GM12878 (cell line): ENCODE measurements at regions not wholly inside any gene's neighbourhood (a gene's known extent, or its start where the extent isn't known, plus 50 kb on each side); places are given as distances from the start of the nearest gene placed in this dataset.

ENCODE experiments used
- ATAC-seq: fragments of 200-7000 bp; cut with Tn5 transposase; 3 replicates; pipeline ENCODE4 v1.9.1; 2020; ENCODE audit warnings: mild to moderate bottlenecking, moderate library complexity
- BruUV-seq: library from RNA; stranded (reverse); fragments of 400-500 nt; replicated peaks from 2 replicates; lab custom pipeline; 2021; lab: Mats Ljungman, UMichigan
- CTCF ChIA-PET: fragments of 300-600 bp; sonication (Branson Sonifier 250); formaldehyde crosslinking; extraction: SDS; loops from one replicate; lab custom pipeline; 2021; ENCODE audit warnings: inconsistent platforms; lab: Yijun Ruan, JAX
- POLR2A ChIA-PET: fragments of 350-600 bp; formaldehyde crosslinking; extraction: SDS; loops from one replicate; lab custom pipeline; 2021; ENCODE audit warnings: inconsistent platforms; lab: Charles Lee
- RAD21 ChIA-PET: fragments of 300-600 bp; sonication (Branson Sonifier 250); formaldehyde crosslinking; loops from one replicate; lab custom pipeline; 2023; ENCODE audit warnings: antibody characterized with exemption; ENCODE audit not compliant: unreplicated experiment; lab: Charles Lee
- SMC1A ChIA-PET: fragments of 300-600 bp; sonication (Branson Sonifier 250); formaldehyde crosslinking; loops from one replicate; lab custom pipeline; 2023; ENCODE audit not compliant: unreplicated experiment, uncharacterized antibody; lab: Charles Lee
- DNase-seq: peaks from one replicate; pipeline ENCODE4 v3.0.0-alpha.2; 2011; ENCODE audit warnings: low read depth, low spot score
- FAIRE-seq: peaks from 3 replicates; lab custom pipeline; 2011; peaks lifted over from hg19 to GRCh38; lab: Jason Lieb, UNC
- H2AFZ ChIP-seq: 2 replicates; pipeline ENCODE4 v1.6.0; 2011; ENCODE audit warnings: low read depth, low read length, control low read depth; ENCODE audit not compliant: control insufficient read depth
- H3K27ac ChIP-seq: 2 replicates; pipeline ENCODE4 v1.5.1; 2011; ENCODE audit warnings: control low read depth; ENCODE audit not compliant: control insufficient read depth, insufficient read depth
- H3K27me3 ChIP-seq, 2 experiments: replicated peaks in 1 of 2; 2 replicates each; pipeline versions ENCODE4 v1.6.0 to v1.6.1; 2011; ENCODE audit warnings: low read length in 1 of 2; ENCODE audit not compliant: control insufficient read depth in 2 of 2, insufficient read depth in 2 of 2
- H3K36me3 ChIP-seq, 2 experiments: 2 replicates each; pipeline ENCODE4 v1.5.1; 2011; ENCODE audit warnings: low read length in 1 of 2; ENCODE audit not compliant: control insufficient read depth in 2 of 2, insufficient read depth in 2 of 2
- H3K4me1 ChIP-seq: 2 replicates; pipeline ENCODE4 v1.6.1; 2011; ENCODE audit warnings: mild to moderate bottlenecking, low read length, moderate library complexity, mixed read lengths; ENCODE audit not compliant: control insufficient read depth, insufficient read depth
- H3K4me2 ChIP-seq: 2 replicates; pipeline ENCODE4 v1.6.0; 2011; ENCODE audit warnings: control low read depth; ENCODE audit not compliant: control insufficient read depth, insufficient read depth
- H3K4me3 ChIP-seq: fragments of 200-600 bp; sonication (generic); 2 replicates; pipeline ENCODE4 v1.5.1; 2016
- H3K79me2 ChIP-seq: 2 replicates; pipeline ENCODE4 v1.6.0; 2011; ENCODE audit warnings: low read length; ENCODE audit not compliant: control insufficient read depth, insufficient read depth
- H3K9ac ChIP-seq: 2 replicates; pipeline ENCODE4 v1.8.0; 2011; ENCODE audit warnings: low read length, control low read depth, mixed read lengths; ENCODE audit not compliant: control insufficient read depth, insufficient read depth
- H3K9me3 ChIP-seq: replicated peaks from 3 replicates; pipeline ENCODE4 v1.5.1; 2011; ENCODE audit warnings: mild to moderate bottlenecking, low read length; ENCODE audit not compliant: control insufficient read depth, insufficient read depth
- H4K20me1 ChIP-seq: 2 replicates; pipeline ENCODE4 v1.6.0; 2011; ENCODE audit not compliant: control insufficient read depth, insufficient read depth
- ATF2 ChIP-seq: IDR thresholded peaks from 2 replicates; pipeline ENCODE4 v1.6.1; 2012; ENCODE audit warnings: low read length, inconsistent platforms
- HDAC2 ChIP-seq: fragments of 200-600 bp; sonication (generic); IDR thresholded peaks from 2 replicates; pipeline ENCODE4 v1.6.1; 2017
- IKZF1 ChIP-seq: fragments of 450-650 bp; conservative IDR thresholded peaks from 2 replicates; pipeline ENCODE4 v1.6.1; 2017; ENCODE audit warnings: antibody characterized with exemption, mild to moderate bottlenecking
- NBN ChIP-seq: fragments of 450-650 bp; IDR thresholded peaks from 2 replicates; pipeline ENCODE4 v1.6.1; 2016
- NRF1 ChIP-seq: conservative IDR thresholded peaks from 2 replicates; pipeline ENCODE4 v1.6.1; 2011; ENCODE audit warnings: mild to moderate bottlenecking, low read depth, low read length, improper control_type of control experiment
- PBX3 ChIP-seq: IDR thresholded peaks from 2 replicates; pipeline ENCODE4 v1.6.1; 2011; ENCODE audit warnings: mild to moderate bottlenecking, low read depth, low read length, moderate library complexity; ENCODE audit not compliant: insufficient replicate concordance
- SIN3A ChIP-seq: IDR thresholded peaks from 2 replicates; pipeline ENCODE4 v1.6.1; 2012; ENCODE audit warnings: low read depth, low read length, improper control_type of control experiment
- SUPT20H ChIP-seq: IDR thresholded peaks from 2 replicates; pipeline ENCODE4 v1.6.1; 2011; ENCODE audit warnings: low read depth, mild to moderate bottlenecking, low read length, moderate library complexity, borderline replicate concordance; ENCODE audit not compliant: control insufficient read depth
- YY1 ChIP-seq: IDR thresholded peaks from 2 replicates; pipeline ENCODE4 v1.6.1; 2011; ENCODE audit warnings: low read depth, mild to moderate bottlenecking, low read length
- WGBS: methylation state at CpG from one replicate; pipeline ENCODE4 v1.1.6; 2016; ENCODE audit warnings: low lambda C conversion rate; ENCODE audit not compliant: insufficient replicate concordance, insufficient coverage; ENCODE audit errors: missing lambda C conversion rate; 5-methylcytosine and 5-hydroxymethylcytosine counted together
- in situ Hi-C: fragments of 300-500 bp; cut with MboI; formaldehyde crosslinking; loops from 9 replicates; pipeline ENCODE4 v1.14.3; 2018; ENCODE audit warnings: mixed read lengths
- intact Hi-C: fragments of 100-400 bp; cut with micrococcal nuclease; formaldehyde crosslinking; loops from one replicate; pipeline ENCODE4 v1.14.2; 2022; ENCODE audit not compliant: unreplicated experiment
- TF ChIP-seq, protein P1 (sequence below): fragments of 450-650 bp; formaldehyde crosslinking; IDR thresholded peaks from 2 replicates; pipeline ENCODE4 v1.5.0; 2022; ENCODE audit warnings: mild to moderate bottlenecking, missing genetic modification characterization
- TF ChIP-seq, protein P2 (sequence below): IDR thresholded peaks from 2 replicates; pipeline ENCODE4 v1.6.1; 2012; ENCODE audit warnings: low read depth, low read length, improper control_type of control experiment

GRCh38 chr2:10243926-10244270, 58.8 kb upstream of the HPCAL1 start:
- SMC1A ChIA-PET, result no interaction called here
- POLR2A ChIA-PET, result no interaction called here
- H3K4me1 ChIP-seq, result no peaks in the 10 kb centered on the region
- in situ Hi-C loops (no loop called here), intact Hi-C loops (no loop called here)
- H3K79me2 ChIP-seq, result no peaks in the 10 kb centered on the region
- H2AFZ ChIP-seq, result no peak overlapping the region
- FAIRE-seq (no peak), ATAC-seq (no peak), DNase-seq (no peak)
- H4K20me1 ChIP-seq, result no peaks in the 10 kb centered on the region
- CTCF ChIA-PET, result interaction anchor here (0.6 kb wide), 2 partner anchors 9 to 62 kb away, joined by 3 read pairs; no protein-coding TSS in a partner anchor
- BruUV-seq, result no TSS peak
- H3K27me3 ChIP-seq, result no peaks in the 10 kb centered on the region
- TF ChIP-seq IKZF1 (no peak), HDAC2 (no peak), NRF1 (no peak), PBX3 (no peak), NBN (no peak), YY1 (no peak), SIN3A (no peak), SUPT20H (no peak), ATF2 (no peak)
- TF ChIP-seq, protein P1, sequence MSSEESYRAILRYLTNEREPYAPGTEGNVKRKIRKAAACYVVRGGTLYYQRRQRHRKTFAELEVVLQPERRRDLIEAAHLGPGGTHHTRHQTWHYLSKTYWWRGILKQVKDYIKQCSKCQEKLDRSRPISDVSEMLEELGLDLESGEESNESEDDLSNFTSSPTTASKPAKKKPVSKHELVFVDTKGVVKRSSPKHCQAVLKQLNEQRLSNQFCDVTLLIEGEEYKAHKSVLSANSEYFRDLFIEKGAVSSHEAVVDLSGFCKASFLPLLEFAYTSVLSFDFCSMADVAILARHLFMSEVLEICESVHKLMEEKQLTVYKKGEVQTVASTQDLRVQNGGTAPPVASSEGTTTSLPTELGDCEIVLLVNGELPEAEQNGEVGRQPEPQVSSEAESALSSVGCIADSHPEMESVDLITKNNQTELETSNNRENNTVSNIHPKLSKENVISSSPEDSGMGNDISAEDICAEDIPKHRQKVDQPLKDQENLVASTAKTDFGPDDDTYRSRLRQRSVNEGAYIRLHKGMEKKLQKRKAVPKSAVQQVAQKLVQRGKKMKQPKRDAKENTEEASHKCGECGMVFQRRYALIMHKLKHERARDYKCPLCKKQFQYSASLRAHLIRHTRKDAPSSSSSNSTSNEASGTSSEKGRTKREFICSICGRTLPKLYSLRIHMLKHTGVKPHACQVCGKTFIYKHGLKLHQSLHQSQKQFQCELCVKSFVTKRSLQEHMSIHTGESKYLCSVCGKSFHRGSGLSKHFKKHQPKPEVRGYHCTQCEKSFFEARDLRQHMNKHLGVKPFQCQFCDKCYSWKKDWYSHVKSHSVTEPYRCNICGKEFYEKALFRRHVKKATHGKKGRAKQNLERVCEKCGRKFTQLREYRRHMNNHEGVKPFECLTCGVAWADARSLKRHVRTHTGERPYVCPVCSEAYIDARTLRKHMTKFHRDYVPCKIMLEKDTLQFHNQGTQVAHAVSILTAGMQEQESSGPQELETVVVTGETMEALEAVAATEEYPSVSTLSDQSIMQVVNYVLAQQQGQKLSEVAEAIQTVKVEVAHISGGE, result no peak
- TF ChIP-seq, protein P2, sequence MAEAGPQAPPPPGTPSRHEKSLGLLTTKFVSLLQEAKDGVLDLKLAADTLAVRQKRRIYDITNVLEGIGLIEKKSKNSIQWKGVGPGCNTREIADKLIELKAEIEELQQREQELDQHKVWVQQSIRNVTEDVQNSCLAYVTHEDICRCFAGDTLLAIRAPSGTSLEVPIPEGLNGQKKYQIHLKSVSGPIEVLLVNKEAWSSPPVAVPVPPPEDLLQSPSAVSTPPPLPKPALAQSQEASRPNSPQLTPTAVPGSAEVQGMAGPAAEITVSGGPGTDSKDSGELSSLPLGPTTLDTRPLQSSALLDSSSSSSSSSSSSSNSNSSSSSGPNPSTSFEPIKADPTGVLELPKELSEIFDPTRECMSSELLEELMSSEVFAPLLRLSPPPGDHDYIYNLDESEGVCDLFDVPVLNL, result no peak
- RAD21 ChIA-PET, result no interaction called here
- no peak overlapping the region for H3K9ac ChIP-seq
- WGBS, result 54% methylated on average over 10 of the region's 10 CpGs
- H3K4me2 ChIP-seq, result no peak overlapping the region
- H3K9me3 ChIP-seq, result no peaks in the 10 kb centered on the region
- H3K36me3 ChIP-seq, result no peaks in the 10 kb centered on the region
- no peak overlapping the region for H3K27ac ChIP-seq
- H3K4me3 ChIP-seq, result no peak overlapping the region
